GM21723 (cell line): ENCODE measurements at regions not wholly inside any gene's neighbourhood (a gene's known extent, or its start where the extent isn't known, plus 50 kb on each side); places are given as distances from the start of the nearest gene placed in this dataset.
"Not testable (repeated sequence)": the region's sequence is repeated elsewhere in the genome, so short reads cannot be mapped to it uniquely, and the experiment has no call there.

Source experiments
- ATAC-seq: cut with Tn5 transposase; IDR thresholded peaks from one replicate; pipeline ENCODE4 v1.9.1; 2021; ENCODE audit warnings: mild to moderate bottlenecking, moderate library complexity; ENCODE audit not compliant: unreplicated experiment

- no peak for ATAC-seq
These were observed 872.7 kb downstream of the OTOL1 start for GRCh38 chr3:162369306-162369705.

GRCh38 chr3:162370141-162370540 lies 873.5 kb downstream of the OTOL1 start:
- no peak for ATAC-seq

- ATAC-seq, result no peak
These were observed 880.2 kb downstream of the OTOL1 start for GRCh38 chr3:162376761-162377160.

- ATAC-seq, result no peak
These were observed 881.0 kb downstream of the OTOL1 start for GRCh38 chr3:162377608-162378007.

- no peak for ATAC-seq
These were observed 888.8 kb downstream of the OTOL1 start for GRCh38 chr3:162385387-162385786.

GRCh38 chr3:162390891-162391290 lies 894.3 kb downstream of the OTOL1 start:
- ATAC-seq, result no peak

- ATAC-seq, result no peak
These were observed 894.7 kb downstream of the OTOL1 start for GRCh38 chr3:162391301-162391700.

- ATAC-seq, result no peak
These were observed 898.9 kb downstream of the OTOL1 start for GRCh38 chr3:162395496-162395895.

GRCh38 chr3:162398554-162398953 lies 901.9 kb downstream of the OTOL1 start:
- no peak for ATAC-seq

- no peak for ATAC-seq
These were observed 904.1 kb downstream of the OTOL1 start for GRCh38 chr3:162400697-162401096.

- not testable (repeated sequence) for ATAC-seq
These were observed 914.9 kb downstream of the OTOL1 start for GRCh38 chr3:162411556-162411955.

GRCh38 chr3:162421721-162422120 lies 925.1 kb downstream of the OTOL1 start:
- ATAC-seq, result no peak

- ATAC-seq, result no peak
These were observed 931.6 kb downstream of the OTOL1 start for GRCh38 chr3:162428192-162428591.

- no peak for ATAC-seq
These were observed 939.1 kb downstream of the OTOL1 start for GRCh38 chr3:162435750-162436149.

- no peak for ATAC-seq
These were observed 940.2 kb downstream of the OTOL1 start for GRCh38 chr3:162436826-162437225.

GRCh38 chr3:162437480-162437879 lies 940.9 kb downstream of the OTOL1 start:
- ATAC-seq, result no peak

- ATAC-seq, result no peak
These were observed 945.1 kb downstream of the OTOL1 start for GRCh38 chr3:162441716-162442115.

- no peak for ATAC-seq
These were observed 946.8 kb downstream of the OTOL1 start for GRCh38 chr3:162443376-162443775.

GRCh38 chr3:162468791-162469190 lies 972.2 kb downstream of the OTOL1 start:
- ATAC-seq, result no peak

- ATAC-seq, result no peak
These were observed 990.5 kb downstream of the OTOL1 start for GRCh38 chr3:162487138-162487537.

- ATAC-seq, result no peak
These were observed 993.2 kb downstream of the OTOL1 start for GRCh38 chr3:162489853-162490252.

GRCh38 chr3:162491952-162492351 lies 995.3 kb downstream of the OTOL1 start:
- no peak for ATAC-seq

GRCh38 chr3:162492446-162493081 lies 996.0 kb downstream of the OTOL1 start:
- ATAC-seq, result no peak
